Activated CD4-positive, alpha-beta T cell treated with anti-CD3 and anti-CD28 coated beads, Interleukin-2, amount 10 ng/mL, durations not matched to agents 24 days and 14 days (primary cell): ENCODE measurements at regions not wholly inside any gene's neighbourhood (a gene's known extent, or its start where the extent isn't known, plus 50 kb on each side); places are given as distances from the start of the nearest gene placed in this dataset.

Experiments used
- DNase-seq: peaks from one replicate; pipeline ENCODE4 v3.0.0; 2022
- H3K27ac Mint-ChIP-seq: one replicate; pipeline ENCODE4 v1.8.0; 2022; ENCODE audit warnings: mild to moderate bottlenecking, mixed read lengths
- H3K27me3 Mint-ChIP-seq: one replicate; pipeline ENCODE4 v1.8.0; 2022; ENCODE audit warnings: mixed read lengths
- H3K36me3 Mint-ChIP-seq: one replicate; pipeline ENCODE4 v1.8.0; 2022; ENCODE audit warnings: low read depth, mild to moderate bottlenecking, mixed read lengths
- H3K4me1 Mint-ChIP-seq: one replicate; pipeline ENCODE4 v1.8.0; 2021; ENCODE audit warnings: mixed read lengths
- H3K4me3 Mint-ChIP-seq: one replicate; pipeline ENCODE4 v1.8.0; 2022; ENCODE audit warnings: mild to moderate bottlenecking, moderate library complexity, mixed read lengths
- H3K9me3 Mint-ChIP-seq: one replicate; pipeline ENCODE4 v1.8.0; 2021; ENCODE audit warnings: mixed read lengths
- intact Hi-C: fragments of 100-400 bp; cut with micrococcal nuclease; formaldehyde crosslinking; loops from one replicate; pipeline ENCODE4 v1.15.1; 2023

- H3K4me3 Mint-ChIP-seq, result no peak overlapping the region
- no peaks in the 10 kb centered on the region for H3K4me1 Mint-ChIP-seq
- no peaks in the 10 kb centered on the region for H3K27me3 Mint-ChIP-seq
- intact Hi-C loops, result no loop called here
- H3K9me3 Mint-ChIP-seq, result no peaks in the 10 kb centered on the region
- H3K27ac Mint-ChIP-seq, result no peak overlapping the region
- DNase-seq, result no peak
- no peaks in the 10 kb centered on the region for H3K36me3 Mint-ChIP-seq
These were observed 279.8 kb downstream of the RBM43 start for GRCh38 chr2:150981826-150982225.

- H3K36me3 Mint-ChIP-seq, result no peaks in the 10 kb centered on the region
- intact Hi-C loops, result no loop called here
- H3K9me3 Mint-ChIP-seq, result no peaks in the 10 kb centered on the region
- H3K4me1 Mint-ChIP-seq, result no peaks in the 10 kb centered on the region
- no peak for DNase-seq
- H3K27me3 Mint-ChIP-seq, result peaks cover 2% of the 10 kb centered on the region
- H3K4me3 Mint-ChIP-seq, result no peak overlapping the region
- H3K27ac Mint-ChIP-seq, result no peak overlapping the region
These were observed 283.6 kb downstream of the RBM43 start for GRCh38 chr2:150978053-150978452.

- Mint-ChIP-seq H3K4me1 (no peaks in the 10 kb centered on the region), H3K4me3 (no peak overlapping the region), H3K36me3 (no peaks in the 10 kb centered on the region), H3K9me3 (no peaks in the 10 kb centered on the region), H3K27ac (no peak overlapping the region), H3K27me3 (peaks cover 2% of the 10 kb centered on the region)
- DNase-seq, result no peak
- intact Hi-C loops, result no loop called here
These were observed 284.4 kb downstream of the RBM43 start for GRCh38 chr2:150977296-150977695.

GRCh38 chr2:150976604-150977003, 285.1 kb downstream of the RBM43 start:
- Mint-ChIP-seq H3K27ac (no peak overlapping the region), H3K27me3 (peaks cover 2% of the 10 kb centered on the region), H3K36me3 (no peaks in the 10 kb centered on the region), H3K4me3 (no peak overlapping the region), H3K4me1 (no peaks in the 10 kb centered on the region), H3K9me3 (no peaks in the 10 kb centered on the region)
- no peak for DNase-seq
- intact Hi-C loops, result no loop called here

GRCh38 chr2:150974864-150975263, 286.8 kb downstream of the RBM43 start:
- Mint-ChIP-seq H3K4me3 (no peak overlapping the region), H3K27ac (no peak overlapping the region), H3K4me1 (no peaks in the 10 kb centered on the region), H3K36me3 (no peaks in the 10 kb centered on the region), H3K27me3 (peaks cover 2% of the 10 kb centered on the region), H3K9me3 (no peaks in the 10 kb centered on the region)
- intact Hi-C loops, result no loop called here
- no peak for DNase-seq

GRCh38 chr2:150974234-150974633, 287.4 kb downstream of the RBM43 start:
- peaks cover 2% of the 10 kb centered on the region for H3K27me3 Mint-ChIP-seq
- DNase-seq, result no peak
- H3K4me3 Mint-ChIP-seq, result no peak overlapping the region
- H3K36me3 Mint-ChIP-seq, result no peaks in the 10 kb centered on the region
- intact Hi-C loops, result no loop called here
- no peaks in the 10 kb centered on the region for H3K9me3 Mint-ChIP-seq
- H3K27ac Mint-ChIP-seq, result no peak overlapping the region
- no peaks in the 10 kb centered on the region for H3K4me1 Mint-ChIP-seq

- no peak overlapping the region for H3K27ac Mint-ChIP-seq
- intact Hi-C loops, result no loop called here
- no peak overlapping the region for H3K4me3 Mint-ChIP-seq
These were observed 289.8 kb downstream of the RBM43 start for GRCh38 chr2:150971910-150972309.

GRCh38 chr2:150963336-150963735, 298.3 kb downstream of the RBM43 start:
- intact Hi-C loops, result no loop called here
- Mint-ChIP-seq H3K27ac (no peak overlapping the region), H3K9me3 (no peaks in the 10 kb centered on the region), H3K4me3 (no peak overlapping the region), H3K27me3 (no peaks in the 10 kb centered on the region), H3K4me1 (no peaks in the 10 kb centered on the region), H3K36me3 (no peaks in the 10 kb centered on the region)
- no peak for DNase-seq

More at GRCh38 chr2:150971910-150972309, 289.8 kb downstream of the RBM43 start:
- Mint-ChIP-seq H3K9me3 (no peaks in the 10 kb centered on the region), H3K4me1 (no peaks in the 10 kb centered on the region), H3K36me3 (no peaks in the 10 kb centered on the region), H3K27me3 (peaks cover 2% of the 10 kb centered on the region)
- no peak for DNase-seq

GRCh38 chr2:150955231-150955630, 306.4 kb downstream of the RBM43 start:
- no peak for DNase-seq
- H3K4me1 Mint-ChIP-seq, result no peaks in the 10 kb centered on the region
- H3K9me3 Mint-ChIP-seq, result no peaks in the 10 kb centered on the region
- H3K4me3 Mint-ChIP-seq, result no peak overlapping the region
- H3K27me3 Mint-ChIP-seq, result no peaks in the 10 kb centered on the region
- no peak overlapping the region for H3K27ac Mint-ChIP-seq
- no peaks in the 10 kb centered on the region for H3K36me3 Mint-ChIP-seq
- intact Hi-C loops, result no loop called here

GRCh38 chr2:150946831-150947230, 314.8 kb downstream of the RBM43 start:
- intact Hi-C loops, result no loop called here
- Mint-ChIP-seq H3K4me3 (no peak overlapping the region), H3K36me3 (no peaks in the 10 kb centered on the region), H3K9me3 (no peaks in the 10 kb centered on the region), H3K4me1 (no peaks in the 10 kb centered on the region), H3K27me3 (no peaks in the 10 kb centered on the region), H3K27ac (no peak overlapping the region)
- DNase-seq, result no peak

- Mint-ChIP-seq H3K36me3 (no peaks in the 10 kb centered on the region), H3K4me3 (no peak overlapping the region), H3K27ac (no peak overlapping the region), H3K9me3 (no peaks in the 10 kb centered on the region), H3K27me3 (no peaks in the 10 kb centered on the region), H3K4me1 (no peaks in the 10 kb centered on the region)
- DNase-seq, result no peak
- intact Hi-C loops, result no loop called here
These were observed 317.3 kb downstream of the RBM43 start for GRCh38 chr2:150944315-150944714.

- DNase-seq, result no peak
- H3K27ac Mint-ChIP-seq, result no peak overlapping the region
- H3K4me3 Mint-ChIP-seq, result no peak overlapping the region
- H3K9me3 Mint-ChIP-seq, result no peaks in the 10 kb centered on the region
- H3K36me3 Mint-ChIP-seq, result no peaks in the 10 kb centered on the region
- intact Hi-C loops, result no loop called here
- no peaks in the 10 kb centered on the region for H3K4me1 Mint-ChIP-seq
- H3K27me3 Mint-ChIP-seq, result no peaks in the 10 kb centered on the region
These were observed 322.6 kb downstream of the RBM43 start for GRCh38 chr2:150939087-150939486.

GRCh38 chr2:150938527-150938926, 323.1 kb downstream of the RBM43 start:
- DNase-seq, result no peak
- Mint-ChIP-seq H3K4me3 (no peak overlapping the region), H3K4me1 (no peaks in the 10 kb centered on the region), H3K36me3 (no peaks in the 10 kb centered on the region), H3K9me3 (no peaks in the 10 kb centered on the region), H3K27ac (no peak overlapping the region), H3K27me3 (no peaks in the 10 kb centered on the region)
- intact Hi-C loops, result no loop called here

- no peak overlapping the region for H3K4me3 Mint-ChIP-seq
- DNase-seq, result no peak
- no peaks in the 10 kb centered on the region for H3K9me3 Mint-ChIP-seq
- H3K36me3 Mint-ChIP-seq, result no peaks in the 10 kb centered on the region
- intact Hi-C loops, result no loop called here
- H3K4me1 Mint-ChIP-seq, result no peaks in the 10 kb centered on the region
- no peaks in the 10 kb centered on the region for H3K27me3 Mint-ChIP-seq
- H3K27ac Mint-ChIP-seq, result no peak overlapping the region
These were observed 324.6 kb downstream of the RBM43 start for GRCh38 chr2:150937030-150937429.

GRCh38 chr2:150931451-150931850, 330.2 kb downstream of the RBM43 start:
- no peaks in the 10 kb centered on the region for H3K36me3 Mint-ChIP-seq
- no peaks in the 10 kb centered on the region for H3K4me1 Mint-ChIP-seq
- H3K9me3 Mint-ChIP-seq, result no peaks in the 10 kb centered on the region
- H3K27me3 Mint-ChIP-seq, result no peaks in the 10 kb centered on the region
- no peak for DNase-seq
- intact Hi-C loops, result no loop called here
- H3K27ac Mint-ChIP-seq, result no peak overlapping the region
- H3K4me3 Mint-ChIP-seq, result no peak overlapping the region
